GM12872 (cell line): ENCODE measurements at regions not wholly inside any gene's neighbourhood (a gene's known extent, or its start where the extent isn't known, plus 50 kb on each side); places are given as distances from the start of the nearest gene placed in this dataset.

Experiments used
- CTCF ChIP-seq: IDR thresholded peaks from 3 replicates; pipeline ENCODE4 v1.5.1; 2011; ENCODE audit warnings: low read depth, mild to moderate bottlenecking, low read length, moderate library complexity; ENCODE audit not compliant: insufficient read depth

GRCh38 chr17:69834494-69834893 is 240.5 kb upstream of the KCNJ16 start:
- TF ChIP-seq CTCF = no peak

GRCh38 chr17:69851736-69852135 is 223.3 kb upstream of the KCNJ16 start:
- TF ChIP-seq CTCF = no peak

- no peak for TF ChIP-seq CTCF
Measured at GRCh38 chr17:69853541-69854224, 221.3 kb upstream of the KCNJ16 start.

- TF ChIP-seq CTCF = no peak
Measured at GRCh38 chr17:69854225-69854780, 220.7 kb upstream of the KCNJ16 start.

GRCh38 chr17:69856946-69857345 is 218.1 kb upstream of the KCNJ16 start:
- no peak for TF ChIP-seq CTCF

GRCh38 chr17:69857412-69857835 is 217.6 kb upstream of the KCNJ16 start:
- no peak for TF ChIP-seq CTCF

GRCh38 chr17:69858460-69858859 is 216.6 kb upstream of the KCNJ16 start:
- TF ChIP-seq CTCF = no peak
